Prostate gland (tissue), 2 donors: ENCODE measurements at regions not wholly inside any gene's neighbourhood (a gene's known extent, or its start where the extent isn't known, plus 50 kb on each side); places are given as distances from the start of the nearest gene placed in this dataset.

ENCODE experiments used
- DNase-seq: peaks from one replicate; pipeline ENCODE4 v3.0.0-alpha.2; 2019; ENCODE audit warnings: low spot score
- H3K27ac ChIP-seq, 2 donors: fragments of 200-600 bp; sonication (generic); 2 replicates each; pipeline ENCODE4 v1.5.1; 2017 to 2019
- H3K27me3 ChIP-seq: fragments of 200-600 bp; sonication (generic); replicated peaks from 2 replicates; pipeline ENCODE4 v1.5.1; 2019; ENCODE audit not compliant: insufficient read depth
- H3K36me3 ChIP-seq, 2 donors: fragments of 200-600 bp; sonication (generic); 1 replicate in 1 of 2; 2 replicates in 1 of 2; pipeline versions ENCODE4 v1.5.1 to v1.8.1; 2017 to 2019
- H3K4me1 ChIP-seq: fragments of 200-600 bp; sonication (generic); replicated peaks from 2 replicates; pipeline ENCODE4 v1.5.1; 2019
- H3K4me3 ChIP-seq, 2 donors: fragments of 200-600 bp; sonication (generic); 2 replicates each; pipeline ENCODE4 v1.5.1; 2017 to 2019
- H3K9me3 ChIP-seq: fragments of 200-600 bp; sonication (generic); 2 replicates; pipeline ENCODE4 v1.5.1; 2017
- POLR2A ChIP-seq: fragments of 450-650 bp; IDR thresholded peaks from one replicate; pipeline ENCODE4 v1.6.1; 2016; ENCODE audit warnings: antibody characterized with exemption, mild to moderate bottlenecking
- POLR2AphosphoS5 ChIP-seq: sonication (generic); formaldehyde crosslinking; IDR thresholded peaks from one replicate; pipeline ENCODE4 v1.6.1; 2017; ENCODE audit warnings: antibody characterized with exemption
- whole genome bisulfite sequencing: methylation state at CpG from one replicate; pipeline ENCODE4 v1.1.5; 2018; 5-methylcytosine and 5-hydroxymethylcytosine counted together
- intact Hi-C: fragments of 100-400 bp; cut with DNase I; formaldehyde crosslinking; loops from one replicate; pipeline ENCODE4 v1.14.2; 2022
- TF ChIP-seq, protein P1 (sequence below), 4 experiments: fragments of 200-600 bp in 2 of 4; fragments of 450-650 bp in 2 of 4; sonication (generic) in 2 of 4; IDR thresholded peaks; 1 replicate in 3 of 4; 2 replicates in 1 of 4; pipeline ENCODE4 v1.5.1; 2016 to 2019; ENCODE audit warnings: antibody characterized with exemption in 4 of 4, mild to moderate bottlenecking in 2 of 4, moderate library complexity in 2 of 4

DNA sequence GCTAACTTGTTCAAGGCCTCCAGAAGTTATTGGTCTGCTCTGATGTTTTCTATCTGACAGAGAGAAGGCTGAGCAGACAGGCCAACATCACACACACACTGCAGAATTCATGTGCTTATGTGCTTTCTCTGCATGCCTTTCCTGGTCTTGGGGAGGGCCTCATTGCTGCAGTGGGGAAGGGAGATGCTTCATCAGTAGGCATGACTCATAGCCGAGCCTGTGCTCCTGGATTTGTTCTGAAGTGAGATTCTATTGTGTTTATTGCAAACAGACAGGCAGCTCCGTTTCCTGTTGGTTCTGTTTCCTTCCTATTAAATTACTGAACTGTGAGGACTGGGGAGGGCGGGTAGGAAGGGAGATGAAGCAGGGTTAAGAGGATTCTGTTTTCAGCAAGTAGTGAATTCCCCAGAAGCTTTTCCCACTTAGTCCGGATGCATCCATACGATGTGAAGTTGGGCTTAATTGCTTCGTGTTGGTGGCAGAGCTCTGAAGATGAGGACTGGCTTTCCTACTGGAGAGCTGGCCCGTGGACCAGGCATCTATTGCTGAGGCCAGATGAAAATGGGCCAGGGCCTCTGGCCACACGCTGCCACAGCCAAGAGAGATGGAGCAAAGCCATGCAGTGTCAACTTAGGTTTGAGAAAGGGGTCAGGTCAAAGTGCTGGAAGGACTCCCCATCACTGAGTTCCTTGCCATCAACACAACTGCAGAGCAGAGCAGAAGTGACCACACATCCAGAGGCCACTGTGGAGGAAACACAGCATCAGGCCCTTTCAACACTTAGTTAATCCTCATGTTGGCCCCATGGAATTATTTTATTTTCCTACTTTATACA, 179.3 kb downstream of the UTP18 start:
- Histone ChIP-seq H3K4me1 (no peaks in the 10 kb centered on the region), H3K27me3 (no peaks in the 10 kb centered on the region), H3K4me3 (no peak overlapping the region), H3K9me3 (no peaks in the 10 kb centered on the region), H3K27ac (no peak overlapping the region), H3K36me3 (no peaks in the 10 kb centered on the region)
- intact Hi-C loops = no loop called here
- TF ChIP-seq POLR2AphosphoS5 = no peak
- no peak for TF ChIP-seq POLR2A
- TF ChIP-seq, protein P1, sequence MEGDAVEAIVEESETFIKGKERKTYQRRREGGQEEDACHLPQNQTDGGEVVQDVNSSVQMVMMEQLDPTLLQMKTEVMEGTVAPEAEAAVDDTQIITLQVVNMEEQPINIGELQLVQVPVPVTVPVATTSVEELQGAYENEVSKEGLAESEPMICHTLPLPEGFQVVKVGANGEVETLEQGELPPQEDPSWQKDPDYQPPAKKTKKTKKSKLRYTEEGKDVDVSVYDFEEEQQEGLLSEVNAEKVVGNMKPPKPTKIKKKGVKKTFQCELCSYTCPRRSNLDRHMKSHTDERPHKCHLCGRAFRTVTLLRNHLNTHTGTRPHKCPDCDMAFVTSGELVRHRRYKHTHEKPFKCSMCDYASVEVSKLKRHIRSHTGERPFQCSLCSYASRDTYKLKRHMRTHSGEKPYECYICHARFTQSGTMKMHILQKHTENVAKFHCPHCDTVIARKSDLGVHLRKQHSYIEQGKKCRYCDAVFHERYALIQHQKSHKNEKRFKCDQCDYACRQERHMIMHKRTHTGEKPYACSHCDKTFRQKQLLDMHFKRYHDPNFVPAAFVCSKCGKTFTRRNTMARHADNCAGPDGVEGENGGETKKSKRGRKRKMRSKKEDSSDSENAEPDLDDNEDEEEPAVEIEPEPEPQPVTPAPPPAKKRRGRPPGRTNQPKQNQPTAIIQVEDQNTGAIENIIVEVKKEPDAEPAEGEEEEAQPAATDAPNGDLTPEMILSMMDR (IDR thresholded peaks at IDR 0.05) = no peak
- 56% methylated on average over 8 of the region's 8 CpGs for WGBS
- DNase-seq = no peak

DNA sequence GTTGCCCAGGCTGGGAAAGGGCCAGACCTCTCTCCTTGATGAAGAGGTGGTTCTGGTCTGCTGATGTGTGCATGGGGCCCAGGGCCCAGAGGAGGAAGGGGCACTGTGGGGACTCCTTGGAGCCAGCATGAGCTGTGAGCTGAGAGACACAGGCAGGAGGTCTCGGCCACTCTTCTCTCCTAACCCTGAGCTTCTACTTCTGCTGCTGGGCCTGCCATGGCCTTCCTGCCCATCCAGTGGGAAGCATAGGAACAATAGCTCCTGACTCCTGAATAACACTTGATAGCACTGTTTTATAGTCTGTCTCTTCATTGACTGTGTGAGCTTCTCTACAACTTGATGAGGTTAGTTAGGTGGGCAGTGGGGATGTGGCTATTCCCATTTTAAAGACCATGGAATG, 181.1 kb downstream of the UTP18 start:
- H3K27me3 ChIP-seq = no peaks in the 10 kb centered on the region
- no peaks in the 10 kb centered on the region for H3K4me1 ChIP-seq
- no peak overlapping the region for H3K27ac ChIP-seq
- no peak for DNase-seq
- H3K9me3 ChIP-seq = no peaks in the 10 kb centered on the region
- TF ChIP-seq POLR2A (no peak), POLR2AphosphoS5 (no peak)
- TF ChIP-seq, protein P1 (IDR thresholded peaks at IDR 0.05) = no peak
- no peak overlapping the region for H3K4me3 ChIP-seq
- intact Hi-C loops = no loop called here
- H3K36me3 ChIP-seq = no peaks in the 10 kb centered on the region
- WGBS = 90% methylated on average over 1 of the region's 1 CpG

DNA sequence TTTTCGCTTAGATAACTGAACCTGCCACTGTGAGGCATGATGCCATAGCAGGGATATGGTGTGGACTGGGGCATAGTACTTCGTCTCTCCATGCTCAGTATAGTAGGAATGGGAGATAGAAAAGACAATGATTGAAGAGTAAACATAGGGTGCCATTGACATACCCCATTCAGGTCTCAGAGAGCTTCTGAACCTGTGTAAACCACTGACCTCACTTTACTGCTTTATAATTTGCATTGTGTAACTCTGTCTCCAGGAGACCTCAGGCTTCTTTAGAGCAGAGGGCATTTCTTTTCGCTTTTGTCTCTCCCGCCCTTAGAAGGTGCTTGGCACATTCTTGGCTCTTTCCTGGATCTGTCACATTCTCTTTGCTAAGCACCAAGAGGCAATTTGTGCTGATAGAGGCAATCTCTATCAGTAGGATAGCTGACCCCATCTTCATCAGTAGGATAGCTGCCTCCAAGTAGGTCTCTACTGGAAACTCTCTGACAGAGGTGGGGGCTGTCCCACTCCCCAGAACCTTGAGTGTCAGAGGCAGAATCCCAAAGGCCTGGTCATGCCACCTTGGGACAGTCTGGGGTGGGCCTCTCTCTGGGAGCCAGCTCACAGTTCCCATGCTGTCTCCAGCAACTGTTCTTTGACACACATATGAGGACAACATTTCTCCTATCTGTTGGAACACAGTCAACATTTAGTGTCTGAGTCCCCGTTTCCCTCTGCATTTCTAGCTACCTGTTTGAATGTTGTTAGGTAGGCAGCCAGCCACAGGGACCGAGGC, 181.9 kb downstream of the UTP18 start:
- intact Hi-C loops = no loop called here
- no peaks in the 10 kb centered on the region for H3K9me3 ChIP-seq
- no peak for DNase-seq
- no peak overlapping the region for H3K4me3 ChIP-seq
- 74% methylated on average over 6 of the region's 6 CpGs for WGBS
- TF ChIP-seq POLR2A (no peak), POLR2AphosphoS5 (no peak)
- TF ChIP-seq, protein P1 (IDR thresholded peaks at IDR 0.05) = no peak
- H3K4me1 ChIP-seq = no peaks in the 10 kb centered on the region
- no peaks in the 10 kb centered on the region for H3K27me3 ChIP-seq
- no peaks in the 10 kb centered on the region for H3K36me3 ChIP-seq
- H3K27ac ChIP-seq = no peak overlapping the region

DNA sequence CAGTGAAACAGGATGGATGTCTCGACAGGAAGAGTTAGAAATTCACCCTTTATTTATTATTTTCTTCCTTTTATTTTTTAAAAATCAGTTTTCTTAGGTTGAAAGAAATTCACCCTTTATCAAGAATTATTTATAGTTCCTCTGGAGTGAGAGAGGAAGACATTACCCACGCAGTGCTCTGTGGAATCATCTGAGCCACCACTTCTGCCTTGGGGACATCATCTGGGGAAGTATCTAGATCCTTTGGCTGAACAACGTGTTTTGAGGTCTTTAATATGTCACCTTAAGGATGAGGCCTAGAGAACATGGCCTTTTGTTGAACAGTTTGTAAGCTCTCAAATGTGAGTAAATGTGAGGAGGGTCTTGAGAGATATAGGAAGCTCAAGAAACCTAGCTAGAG, 183.3 kb downstream of the UTP18 start:
- Histone ChIP-seq H3K9me3 (no peaks in the 10 kb centered on the region), H3K27ac (no peak overlapping the region), H3K4me3 (no peak overlapping the region), H3K27me3 (no peaks in the 10 kb centered on the region), H3K4me1 (no peaks in the 10 kb centered on the region), H3K36me3 (no peaks in the 10 kb centered on the region)
- DNase-seq = no peak
- WGBS = 92% methylated on average over 3 of the region's 3 CpGs
- intact Hi-C loops = no loop called here
- no peak for TF ChIP-seq POLR2AphosphoS5

DNA sequence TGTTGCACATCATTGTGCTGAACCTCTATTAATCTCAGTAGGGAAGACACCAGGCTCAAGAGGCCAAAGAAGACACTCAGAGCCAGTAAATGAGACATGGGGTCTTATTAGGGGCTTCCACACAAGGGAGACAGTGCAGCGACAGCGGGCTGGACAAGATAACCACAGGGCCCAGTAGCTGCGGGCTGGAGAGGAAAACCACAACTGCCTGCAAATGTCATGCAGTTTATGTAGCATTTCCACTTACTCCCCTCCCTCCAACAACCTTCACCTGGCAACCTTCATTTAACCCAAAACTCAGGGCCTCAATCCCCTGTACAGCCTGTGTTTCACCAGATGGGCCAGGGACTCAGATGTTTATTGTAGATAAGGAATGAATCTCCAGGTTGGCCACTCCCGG, 185.6 kb downstream of the UTP18 start:
- WGBS = 50% methylated on average over 4 of the region's 4 CpGs
- intact Hi-C loops = no loop called here
- no peaks in the 10 kb centered on the region for H3K9me3 ChIP-seq
- no peaks in the 10 kb centered on the region for H3K36me3 ChIP-seq
- no peaks in the 10 kb centered on the region for H3K4me1 ChIP-seq
- no peaks in the 10 kb centered on the region for H3K27me3 ChIP-seq
- TF ChIP-seq, protein P1 (IDR thresholded peaks at IDR 0.05) = no peak
- no peak for TF ChIP-seq POLR2AphosphoS5
- no peak for TF ChIP-seq POLR2A
- H3K4me3 ChIP-seq = no peak overlapping the region
- no peak for DNase-seq
- no peak overlapping the region for H3K27ac ChIP-seq
